PFSK-1 (cell line): ENCODE measurements at regions not wholly inside any gene's neighbourhood (a gene's known extent, or its start where the extent isn't known, plus 50 kb on each side); places are given as distances from the start of the nearest gene placed in this dataset.

Source experiments
- POLR2AphosphoS5 ChIP-seq: IDR thresholded peaks from 2 replicates; pipeline ENCODE4 v1.6.1; 2012; ENCODE audit warnings: low read depth, mild to moderate bottlenecking, control low read depth, low read length, moderate library complexity
- REST ChIP-seq, 2 experiments: IDR thresholded peaks; 2 replicates each; pipeline versions ENCODE4 v1.6.1 to v1.8.0; 2011 to 2012; ENCODE audit warnings: low read depth in 2 of 2, low read length in 2 of 2, control low read depth in 1 of 2, inconsistent platforms in 1 of 2, mild to moderate bottlenecking in 1 of 2, moderate library complexity in 1 of 2; ENCODE audit not compliant: insufficient read depth in 1 of 2
- SIN3A ChIP-seq: IDR thresholded peaks from 2 replicates; pipeline ENCODE4 v1.6.1; 2012; ENCODE audit warnings: mild to moderate bottlenecking, low read length, moderate library complexity, borderline replicate concordance; ENCODE audit not compliant: insufficient read depth
- TAF1 ChIP-seq: IDR thresholded peaks from 2 replicates; pipeline ENCODE4 v1.6.1; 2012; ENCODE audit warnings: low read length, control low read depth, borderline replicate concordance; ENCODE audit not compliant: insufficient read depth

- no peak for TF ChIP-seq POLR2AphosphoS5
- TF ChIP-seq REST (IDR thresholded peaks at IDR 0.05; ENCODE audit: insufficient read depth in 1 of 2, low read depth in 2 of 2, low read length in 2 of 2): no peak
- no peak for TF ChIP-seq TAF1
- TF ChIP-seq SIN3A: no peak
These were observed 210.7 kb downstream of the TLE3 start for GRCh38 chr15:69887009-69887408.
